HFF-Myc (cell line): ENCODE measurements at regions not wholly inside any gene's neighbourhood (a gene's known extent, or its start where the extent isn't known, plus 50 kb on each side); places are given as distances from the start of the nearest gene placed in this dataset.

Experiments used
- DNase-seq: peaks from one replicate; pipeline ENCODE4 v3.0.0-alpha.2; 2011; ENCODE audit warnings: low read depth; ENCODE audit errors: extremely low read depth
- H3K4me3 ChIP-seq: replicated peaks from 2 replicates; pipeline ENCODE4 v1.5.1; 2011; ENCODE audit warnings: low read depth, mild to moderate bottlenecking, control low read depth, low read length
- TF ChIP-seq, protein P1 (sequence below): IDR thresholded peaks from 2 replicates; pipeline ENCODE4 v1.5.1; 2012; ENCODE audit warnings: mild to moderate bottlenecking, low read depth, low read length, control low read depth; ENCODE audit errors: missing control alignments

DNA sequence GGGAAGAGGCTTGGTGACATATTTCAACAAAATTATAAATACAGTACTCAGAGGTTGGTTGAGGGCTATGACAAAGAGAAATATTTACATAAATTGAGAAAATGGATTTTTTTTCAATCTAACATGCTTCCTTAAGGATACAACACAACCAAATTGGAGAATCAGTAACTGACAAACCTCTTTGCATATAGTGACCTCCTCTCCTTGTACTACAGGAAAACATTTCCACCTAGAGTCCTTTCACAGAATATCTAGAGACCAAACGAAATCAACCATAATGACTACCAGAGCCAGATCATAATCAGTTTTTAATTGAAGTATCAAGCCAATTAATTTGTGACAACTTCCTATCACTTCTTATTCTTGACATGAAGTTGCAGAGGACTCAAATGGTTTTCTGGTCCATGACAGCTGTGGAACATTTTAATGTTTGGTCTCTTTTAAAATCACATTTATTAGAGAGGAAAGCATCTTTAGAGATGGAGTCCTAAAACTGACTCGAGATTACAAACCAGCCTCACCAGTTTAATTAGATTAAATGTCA, 1636.5 kb upstream of the C9orf72 start:
- no peak for DNase-seq
- TF ChIP-seq, protein P1, sequence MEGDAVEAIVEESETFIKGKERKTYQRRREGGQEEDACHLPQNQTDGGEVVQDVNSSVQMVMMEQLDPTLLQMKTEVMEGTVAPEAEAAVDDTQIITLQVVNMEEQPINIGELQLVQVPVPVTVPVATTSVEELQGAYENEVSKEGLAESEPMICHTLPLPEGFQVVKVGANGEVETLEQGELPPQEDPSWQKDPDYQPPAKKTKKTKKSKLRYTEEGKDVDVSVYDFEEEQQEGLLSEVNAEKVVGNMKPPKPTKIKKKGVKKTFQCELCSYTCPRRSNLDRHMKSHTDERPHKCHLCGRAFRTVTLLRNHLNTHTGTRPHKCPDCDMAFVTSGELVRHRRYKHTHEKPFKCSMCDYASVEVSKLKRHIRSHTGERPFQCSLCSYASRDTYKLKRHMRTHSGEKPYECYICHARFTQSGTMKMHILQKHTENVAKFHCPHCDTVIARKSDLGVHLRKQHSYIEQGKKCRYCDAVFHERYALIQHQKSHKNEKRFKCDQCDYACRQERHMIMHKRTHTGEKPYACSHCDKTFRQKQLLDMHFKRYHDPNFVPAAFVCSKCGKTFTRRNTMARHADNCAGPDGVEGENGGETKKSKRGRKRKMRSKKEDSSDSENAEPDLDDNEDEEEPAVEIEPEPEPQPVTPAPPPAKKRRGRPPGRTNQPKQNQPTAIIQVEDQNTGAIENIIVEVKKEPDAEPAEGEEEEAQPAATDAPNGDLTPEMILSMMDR = no peak
- no peak overlapping the region for H3K4me3 ChIP-seq

- H3K4me3 ChIP-seq = no peak overlapping the region
- TF ChIP-seq, protein P1 = no peak
- DNase-seq = no peak
Observed at GRCh38 chr9:29211003-29211579, 1637.8 kb upstream of the C9orf72 start.

GRCh38 chr9:29211580-29212396, 1638.5 kb upstream of the C9orf72 start:
- DNase-seq = no peak
- no peak overlapping the region for H3K4me3 ChIP-seq
- TF ChIP-seq, protein P1 = peak; percentile 31

GRCh38 chr9:29212397-29213387, 1639.4 kb upstream of the C9orf72 start:
- TF ChIP-seq, protein P1 = no peak
- no peak overlapping the region for H3K4me3 ChIP-seq
- DNase-seq = no peak

- TF ChIP-seq, protein P1 = no peak
- no peak for DNase-seq
- H3K4me3 ChIP-seq = no peak within 1 kb of the TSS
Observed at GRCh38 chr9:29213417-29214153, 1640.3 kb upstream of the C9orf72 start, which contains the start of gene LINGO2. Gene LINGO2, minus strand, starts transcription at chr9:29213601.
